ENCODE measurements at regions not wholly inside any gene's neighbourhood (a gene's known extent, or its start where the extent isn't known, plus 50 kb on each side); places are given as distances from the start of the nearest gene placed in this dataset.

DNA sequence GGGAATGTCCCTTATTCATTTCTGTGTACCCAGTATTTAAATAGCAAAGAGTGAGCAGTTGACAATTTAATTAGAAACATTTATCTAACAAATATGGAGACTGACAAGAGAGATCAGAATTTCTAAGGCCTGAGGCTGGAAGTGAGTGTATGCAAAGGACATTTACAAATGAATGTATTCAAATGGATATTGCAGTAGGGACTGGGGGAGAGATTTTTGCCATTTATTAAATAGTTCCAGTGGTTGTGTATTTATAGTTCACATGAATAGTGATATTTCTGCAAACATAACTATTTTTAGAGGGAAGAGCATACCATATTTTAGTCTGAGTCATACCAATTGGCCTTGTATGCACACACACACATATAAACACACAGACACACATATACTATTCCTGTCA lies 592.4 kb downstream of the GLUD2 start:
- CTCF ChIA-PET (ENCODE audit: low intra/inter-chr PET ratio) = no interaction called here
- in situ Hi-C loops (cut with MboI) (no loop called here), intact Hi-C loops (cut with micrococcal nuclease) (no loop called here)
- no peak for DNase-seq (ENCODE audit: extremely low read depth in 1 of 4, low spot score in 3 of 4)
- no peaks in the 10 kb centered on the region for H3K36me3 ChIP-seq (ENCODE audit: control insufficient read depth, insufficient read depth, low read length)
- no peak overlapping the region for H2AFZ ChIP-seq (ENCODE audit: low read depth, low read length)
- H4K20me1 ChIP-seq (replicated peaks; ENCODE audit: control insufficient read depth, insufficient read depth, low read length) = no peaks in the 10 kb centered on the region
- no peaks in the 10 kb centered on the region for H3K27me3 ChIP-seq (ENCODE audit: control insufficient read depth in 2 of 2, insufficient read depth in 2 of 2, low read length in 2 of 2)
- H3K9ac ChIP-seq (ENCODE audit: insufficient read depth in 1 of 2, low read depth in 2 of 2, low read length in 2 of 2) = no peak overlapping the region
- no TSS peak for BruUV-seq (replicated peaks)
- no peak for FAIRE-seq
- H3K9me1 ChIP-seq (ENCODE audit: control insufficient read depth, insufficient read depth, low read length) = no peaks in the 10 kb centered on the region
- no peak for ATAC-seq
- H3K79me2 ChIP-seq (ENCODE audit: control insufficient read depth, insufficient read depth, low read length) = no peaks in the 10 kb centered on the region
- no peaks in the 10 kb centered on the region for H3K9me3 ChIP-seq (replicated peaks; ENCODE audit: control insufficient read depth, insufficient read depth, low read depth, low read length)
- POLR2A ChIA-PET = no interaction called here
- no peak overlapping the region for H3K4me3 ChIP-seq
- H3K4me1 ChIP-seq (replicated peaks in 1 of 2; ENCODE audit: control insufficient read depth in 2 of 2, insufficient read depth in 2 of 2, low read length in 2 of 2) = no peaks in the 10 kb centered on the region
- H3K4me2 ChIP-seq (ENCODE audit: insufficient read depth, low read length) = no peak overlapping the region
- no peak for TF ChIP-seq ZNF551 (CRISPR knock-in tag; IDR thresholded peaks at IDR 0.05)
- no peak overlapping the region for H3K27ac ChIP-seq (ENCODE audit: extremely low read depth, low read depth, low read length)

DNA sequence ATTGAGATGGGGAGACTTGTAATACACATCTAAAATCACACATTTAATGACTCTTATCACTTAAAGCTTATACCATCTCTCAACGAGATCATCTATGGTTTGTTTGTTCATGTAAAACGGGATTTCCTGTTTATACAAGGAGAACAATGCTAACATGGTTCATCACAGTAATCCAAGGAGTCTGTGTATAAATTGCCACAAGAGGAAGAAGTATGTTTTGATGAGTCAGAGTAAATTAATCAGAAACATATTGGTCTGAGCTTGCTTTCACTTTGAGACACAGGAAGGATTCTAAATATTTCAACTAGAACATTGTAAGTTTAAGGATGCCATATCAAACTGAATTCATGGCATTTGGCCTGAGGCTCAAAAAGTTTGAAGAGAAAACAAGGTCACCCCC lies 594.1 kb downstream of the GLUD2 start:
- ChIA-PET CTCF (ENCODE audit: low intra/inter-chr PET ratio) (no interaction called here), POLR2A (no interaction called here)
- BruUV-seq (replicated peaks) = no TSS peak
- H3K9me1 ChIP-seq (ENCODE audit: control insufficient read depth, insufficient read depth, low read length) = no peaks in the 10 kb centered on the region
- no peaks in the 10 kb centered on the region for H4K20me1 ChIP-seq (replicated peaks; ENCODE audit: control insufficient read depth, insufficient read depth, low read length)
- 0% methylated on average over 2 of the region's 2 CpGs for WGBS (ENCODE audit: insufficient coverage, low coverage, missing lambda C conversion rate)
- H3K4me2 ChIP-seq (ENCODE audit: insufficient read depth, low read length) = no peak overlapping the region
- in situ Hi-C loops (cut with MboI) (no loop called here), intact Hi-C loops (cut with micrococcal nuclease) (no loop called here)
- no peaks in the 10 kb centered on the region for H3K27me3 ChIP-seq (ENCODE audit: control insufficient read depth in 2 of 2, insufficient read depth in 2 of 2, low read length in 2 of 2)
- FAIRE-seq = no peak
- H3K79me2 ChIP-seq (ENCODE audit: control insufficient read depth, insufficient read depth, low read length) = no peaks in the 10 kb centered on the region
- ATAC-seq = no peak
- no peak for DNase-seq (ENCODE audit: extremely low read depth in 1 of 4, low spot score in 3 of 4)
- no peaks in the 10 kb centered on the region for H3K9me3 ChIP-seq (replicated peaks; ENCODE audit: control insufficient read depth, insufficient read depth, low read depth, low read length)
- H3K4me1 ChIP-seq (replicated peaks in 1 of 2; ENCODE audit: control insufficient read depth in 2 of 2, insufficient read depth in 2 of 2, low read length in 2 of 2) = no peaks in the 10 kb centered on the region
- no peaks in the 10 kb centered on the region for H3K36me3 ChIP-seq (ENCODE audit: control insufficient read depth, insufficient read depth, low read length)
- no peak overlapping the region for H3K9ac ChIP-seq (ENCODE audit: insufficient read depth in 1 of 2, low read depth in 2 of 2, low read length in 2 of 2)
- H3K4me3 ChIP-seq = no peak overlapping the region
- H2AFZ ChIP-seq (ENCODE audit: low read depth, low read length) = no peak overlapping the region
- H3K27ac ChIP-seq (ENCODE audit: extremely low read depth, low read depth, low read length) = no peak overlapping the region
- TF ChIP-seq ARHGAP35 (IDR thresholded peaks at IDR 0.05; ENCODE audit: partially characterized antibody) (no peak), NCOA1 (IDR thresholded peaks at IDR 0.05; ENCODE audit: low read depth) (no peak), ZNF444 (CRISPR knock-in tag; IDR thresholded peaks at IDR 0.05) (no peak), MECOM (CRISPR knock-in tag; IDR thresholded peaks at IDR 0.05) (no peak), ZNF584 (CRISPR knock-in tag; IDR thresholded peaks at IDR 0.05; ENCODE audit: low read depth) (no peak), NBN (IDR thresholded peaks at IDR 0.05; ENCODE audit: low read depth) (no peak), RAD21 (CRISPR knock-in tag; conservative IDR thresholded peaks at IDR 0.05 in 1 of 2, IDR thresholded peaks at IDR 0.05 in 1 of 2) (no peak), RCOR1 (IDR thresholded peaks at IDR 0.05; ENCODE audit: borderline replicate concordance in 1 of 2, low read depth in 2 of 2, low read length in 2 of 2) (no peak), NFYB (IDR thresholded peaks at IDR 0.05; ENCODE audit: extremely low read depth, insufficient read length) (no peak), POLR2H (tag; IDR thresholded peaks at IDR 0.05; ENCODE audit: low read depth) (no peak), MEF2D (tag; conservative IDR thresholded peaks at IDR 0.05; ENCODE audit: low read depth) (no peak), RBM17 (IDR thresholded peaks at IDR 0.05; ENCODE audit: borderline replicate concordance, low read depth, low read length) (no peak), ZSCAN29 (IDR thresholded peaks at IDR 0.05) (no peak)
- TF ChIP-seq, protein P1, sequence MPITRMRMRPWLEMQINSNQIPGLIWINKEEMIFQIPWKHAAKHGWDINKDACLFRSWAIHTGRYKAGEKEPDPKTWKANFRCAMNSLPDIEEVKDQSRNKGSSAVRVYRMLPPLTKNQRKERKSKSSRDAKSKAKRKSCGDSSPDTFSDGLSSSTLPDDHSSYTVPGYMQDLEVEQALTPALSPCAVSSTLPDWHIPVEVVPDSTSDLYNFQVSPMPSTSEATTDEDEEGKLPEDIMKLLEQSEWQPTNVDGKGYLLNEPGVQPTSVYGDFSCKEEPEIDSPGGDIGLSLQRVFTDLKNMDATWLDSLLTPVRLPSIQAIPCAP (CRISPR knock-in tag; IDR thresholded peaks at IDR 0.05; ENCODE audit: borderline replicate concordance) = no peak
- TF ChIP-seq, protein P2, sequence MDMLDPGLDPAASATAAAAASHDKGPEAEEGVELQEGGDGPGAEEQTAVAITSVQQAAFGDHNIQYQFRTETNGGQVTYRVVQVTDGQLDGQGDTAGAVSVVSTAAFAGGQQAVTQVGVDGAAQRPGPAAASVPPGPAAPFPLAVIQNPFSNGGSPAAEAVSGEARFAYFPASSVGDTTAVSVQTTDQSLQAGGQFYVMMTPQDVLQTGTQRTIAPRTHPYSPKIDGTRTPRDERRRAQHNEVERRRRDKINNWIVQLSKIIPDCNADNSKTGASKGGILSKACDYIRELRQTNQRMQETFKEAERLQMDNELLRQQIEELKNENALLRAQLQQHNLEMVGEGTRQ (CRISPR knock-in tag; IDR thresholded peaks at IDR 0.05) = no peak

All from K562 (cell line).